Activated CD8-positive, alpha-beta memory T cell treated with anti-CD3 and anti-CD28 coated beads, Interleukin-2, amount 50 U/mL, for 48 hours (primary cell): ENCODE measurements at regions not wholly inside any gene's neighbourhood (a gene's known extent, or its start where the extent isn't known, plus 50 kb on each side); places are given as distances from the start of the nearest gene placed in this dataset.
A peak's percentile ranks its signal among the peaks of the same experiment; 100 is the strongest.
"Not testable (repeated sequence)": the region's sequence is repeated elsewhere in the genome, so short reads cannot be mapped to it uniquely, and the experiment has no call there.

Source experiments
- DNase-seq: peaks from one replicate; pipeline ENCODE4 v3.0.0-alpha.2; 2020

GRCh38 chr9:110028676-110029075, 179.3 kb downstream of the C9orf152 start:
- DNase-seq: no peak

- no peak for DNase-seq
Measured at GRCh38 chr9:110029429-110029955, 178.5 kb downstream of the C9orf152 start.

- DNase-seq: no peak
Measured at GRCh38 chr9:110029956-110030480, 177.9 kb downstream of the C9orf152 start.

- no peak for DNase-seq
Measured at GRCh38 chr9:110030632-110031031, 177.3 kb downstream of the C9orf152 start.

- DNase-seq: no peak
Measured at GRCh38 chr9:110031511-110032173, 176.3 kb downstream of the C9orf152 start.

- DNase-seq: not testable (repeated sequence)
Measured at GRCh38 chr9:110032532-110032931, 175.4 kb downstream of the C9orf152 start.

GRCh38 chr9:110033869-110034268, 174.1 kb downstream of the C9orf152 start:
- DNase-seq: no peak

GRCh38 chr9:110036286-110036685, 171.7 kb downstream of the C9orf152 start:
- no peak for DNase-seq

- no peak for DNase-seq
Measured at GRCh38 chr9:110040788-110041187, 167.2 kb downstream of the C9orf152 start.

- no peak for DNase-seq
Measured at GRCh38 chr9:110041452-110041851, 166.5 kb downstream of the C9orf152 start.

GRCh38 chr9:110047232-110047954, 160.6 kb downstream of the C9orf152 start:
- DNase-seq: no peak

GRCh38 chr9:110047955-110048402, 160.0 kb downstream of the C9orf152 start:
- peak; percentile 73 for DNase-seq

- DNase-seq: peak; percentile 86
Measured at GRCh38 chr9:110048403-110048975, 159.5 kb downstream of the C9orf152 start.

- DNase-seq: peak; percentile 67
Measured at GRCh38 chr9:110048976-110049698, 158.8 kb downstream of the C9orf152 start.

GRCh38 chr9:110049699-110050450, 158.1 kb downstream of the C9orf152 start:
- no peak for DNase-seq

GRCh38 chr9:110050925-110051355, 157.0 kb downstream of the C9orf152 start:
- DNase-seq: no peak

GRCh38 chr9:110056062-110056461, 151.9 kb downstream of the C9orf152 start:
- DNase-seq: no peak

- DNase-seq: no peak
Measured at GRCh38 chr9:110058304-110058953, 149.5 kb downstream of the C9orf152 start.

GRCh38 chr9:110059461-110059860, 148.5 kb downstream of the C9orf152 start:
- DNase-seq: no peak

GRCh38 chr9:110064803-110065202, 143.2 kb downstream of the C9orf152 start:
- no peak for DNase-seq

- no peak for DNase-seq
Measured at GRCh38 chr9:110065532-110065931, 142.4 kb downstream of the C9orf152 start.
